Activated CD8-positive, alpha-beta memory T cell treated with anti-CD3 and anti-CD28 coated beads, Interleukin-2, amount 10 ng/mL, durations not matched to agents 7 days and 5 days (primary cell): ENCODE measurements at regions not wholly inside any gene's neighbourhood (a gene's known extent, or its start where the extent isn't known, plus 50 kb on each side); places are given as distances from the start of the nearest gene placed in this dataset.

Source experiments
- ATAC-seq: fragments of 150-1000 bp; cut with Tn5 transposase; one replicate; pipeline ENCODE4 v1.10.0; 2021; ENCODE audit warnings: moderate library complexity
- CTCF ChIA-PET: fragments of 350-600 bp; sonication (Branson Sonifier 250); formaldehyde crosslinking; loops from one replicate; lab custom pipeline; 2021; ENCODE audit warnings: antibody characterized with exemption; lab: Charles Lee
- DNase-seq: peaks from one replicate; pipeline ENCODE4 v3.0.0-alpha.2; 2020
- H3K27ac Mint-ChIP-seq: one replicate; pipeline ENCODE4 v1.8.0; 2021; ENCODE audit warnings: mild to moderate bottlenecking, mixed read lengths
- H3K27me3 Mint-ChIP-seq: one replicate; pipeline ENCODE4 v1.8.0; 2021; ENCODE audit warnings: mixed read lengths
- H3K36me3 Mint-ChIP-seq: one replicate; pipeline ENCODE4 v1.8.0; 2021; ENCODE audit warnings: mild to moderate bottlenecking, mixed read lengths
- H3K4me1 Mint-ChIP-seq: one replicate; pipeline ENCODE4 v1.8.0; 2021; ENCODE audit warnings: mixed read lengths
- H3K4me3 Mint-ChIP-seq: one replicate; pipeline ENCODE4 v1.8.0; 2021; ENCODE audit warnings: mild to moderate bottlenecking, moderate library complexity, mixed read lengths
- H3K9me3 Mint-ChIP-seq: one replicate; pipeline ENCODE4 v1.8.0; 2022; ENCODE audit warnings: low read depth, mixed read lengths

GRCh38 chr2:120545521-120546047 lies 190.1 kb upstream of the GLI2 start:
- H3K36me3 Mint-ChIP-seq, result no peaks in the 10 kb centered on the region
- no peaks in the 10 kb centered on the region for H3K4me1 Mint-ChIP-seq
- DNase-seq (no peak), ATAC-seq (no peak)
- H3K9me3 Mint-ChIP-seq, result no peaks in the 10 kb centered on the region
- no peak overlapping the region for H3K27ac Mint-ChIP-seq
- H3K4me3 Mint-ChIP-seq, result no peak overlapping the region
- CTCF ChIA-PET, result no interaction called here
- peaks cover 3% of the 10 kb centered on the region for H3K27me3 Mint-ChIP-seq

- DNase-seq (no peak), ATAC-seq (no peak)
- CTCF ChIA-PET, result no interaction called here
- H3K27ac Mint-ChIP-seq, result no peak overlapping the region
- no peaks in the 10 kb centered on the region for H3K9me3 Mint-ChIP-seq
- H3K4me1 Mint-ChIP-seq, result no peaks in the 10 kb centered on the region
- no peaks in the 10 kb centered on the region for H3K36me3 Mint-ChIP-seq
- H3K27me3 Mint-ChIP-seq, result peaks cover 3% of the 10 kb centered on the region
- no peak overlapping the region for H3K4me3 Mint-ChIP-seq
Measured at GRCh38 chr2:120546048-120546864, 189.4 kb upstream of the GLI2 start.

- ATAC-seq, result no peak
- Mint-ChIP-seq H3K27me3 (peaks cover 5% of the 10 kb centered on the region), H3K4me1 (no peaks in the 10 kb centered on the region), H3K36me3 (no peaks in the 10 kb centered on the region), H3K9me3 (no peaks in the 10 kb centered on the region), H3K27ac (no peak overlapping the region), H3K4me3 (no peak overlapping the region)
- CTCF ChIA-PET, result no interaction called here
- DNase-seq, result no peak
Measured at GRCh38 chr2:120546865-120547390, 188.7 kb upstream of the GLI2 start.

DNA sequence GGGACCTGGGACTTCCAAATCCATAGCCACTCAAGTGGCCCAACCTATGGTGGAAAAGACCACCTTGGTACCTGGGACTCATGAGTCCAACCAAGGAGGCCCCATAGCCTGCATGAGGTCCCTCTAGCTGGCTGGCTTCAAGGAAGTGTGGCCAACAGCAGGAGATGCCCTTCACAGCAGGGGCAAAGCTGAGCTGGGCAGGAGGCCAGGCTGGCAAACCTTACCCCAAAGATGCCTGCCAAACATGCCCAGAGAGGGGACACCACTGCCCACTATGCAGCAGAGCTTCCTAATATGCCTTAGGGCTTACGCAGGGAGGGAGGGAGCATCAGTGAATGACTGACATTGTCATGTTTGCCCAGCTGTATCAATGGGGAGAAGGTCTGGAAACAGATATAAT lies 188.0 kb upstream of the GLI2 start:
- no peak for ATAC-seq
- H3K4me3 Mint-ChIP-seq, result no peak overlapping the region

GRCh38 chr2:120548627-120549608 lies 186.8 kb upstream of the GLI2 start:
- Mint-ChIP-seq H3K27me3 (peaks cover 2% of the 10 kb centered on the region), H3K27ac (no peak overlapping the region), H3K4me1 (no peaks in the 10 kb centered on the region), H3K4me3 (no peak overlapping the region), H3K9me3 (no peaks in the 10 kb centered on the region), H3K36me3 (no peaks in the 10 kb centered on the region)
- no peak for DNase-seq
- no peak for ATAC-seq
- CTCF ChIA-PET, result no interaction called here

More for the DNA sequence above, 188.0 kb upstream of the GLI2 start:
- peaks cover 2% of the 10 kb centered on the region for H3K27me3 Mint-ChIP-seq
- CTCF ChIA-PET, result no interaction called here
- H3K27ac Mint-ChIP-seq, result no peak overlapping the region
- no peak for DNase-seq
- no peaks in the 10 kb centered on the region for H3K9me3 Mint-ChIP-seq
- no peaks in the 10 kb centered on the region for H3K36me3 Mint-ChIP-seq
- no peaks in the 10 kb centered on the region for H3K4me1 Mint-ChIP-seq

DNA sequence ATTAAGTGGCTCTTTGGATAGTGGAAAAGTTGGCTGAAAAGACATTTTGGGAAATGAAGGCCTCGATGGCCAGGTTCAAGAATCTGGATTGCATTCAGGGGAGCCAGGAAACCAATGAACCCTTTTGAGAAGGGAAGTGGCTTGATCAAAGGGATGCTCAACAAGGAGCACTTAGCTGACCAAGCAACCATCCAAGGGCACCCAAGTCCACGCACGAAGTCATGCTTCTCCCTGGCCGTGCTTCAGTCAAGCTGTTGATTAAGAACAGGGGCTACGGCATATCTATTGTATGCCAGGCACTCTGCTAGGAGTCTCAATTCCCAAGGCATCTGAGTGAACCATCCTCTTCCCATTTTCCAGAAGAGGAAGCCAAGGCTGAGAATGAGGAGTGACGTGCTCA lies 185.8 kb upstream of the GLI2 start:
- Mint-ChIP-seq H3K9me3 (no peaks in the 10 kb centered on the region), H3K27me3 (peaks cover 2% of the 10 kb centered on the region), H3K4me3 (no peak overlapping the region), H3K4me1 (no peaks in the 10 kb centered on the region), H3K27ac (no peak overlapping the region), H3K36me3 (no peaks in the 10 kb centered on the region)
- CTCF ChIA-PET, result no interaction called here
- ATAC-seq (no peak), DNase-seq (no peak)

GRCh38 chr2:120550282-120550681 lies 185.4 kb upstream of the GLI2 start:
- Mint-ChIP-seq H3K4me1 (no peaks in the 10 kb centered on the region), H3K36me3 (no peaks in the 10 kb centered on the region), H3K27me3 (peaks cover 2% of the 10 kb centered on the region), H3K27ac (no peak overlapping the region), H3K4me3 (no peak overlapping the region), H3K9me3 (no peaks in the 10 kb centered on the region)
- ATAC-seq, result no peak
- no peak for DNase-seq
- CTCF ChIA-PET, result no interaction called here

DNA sequence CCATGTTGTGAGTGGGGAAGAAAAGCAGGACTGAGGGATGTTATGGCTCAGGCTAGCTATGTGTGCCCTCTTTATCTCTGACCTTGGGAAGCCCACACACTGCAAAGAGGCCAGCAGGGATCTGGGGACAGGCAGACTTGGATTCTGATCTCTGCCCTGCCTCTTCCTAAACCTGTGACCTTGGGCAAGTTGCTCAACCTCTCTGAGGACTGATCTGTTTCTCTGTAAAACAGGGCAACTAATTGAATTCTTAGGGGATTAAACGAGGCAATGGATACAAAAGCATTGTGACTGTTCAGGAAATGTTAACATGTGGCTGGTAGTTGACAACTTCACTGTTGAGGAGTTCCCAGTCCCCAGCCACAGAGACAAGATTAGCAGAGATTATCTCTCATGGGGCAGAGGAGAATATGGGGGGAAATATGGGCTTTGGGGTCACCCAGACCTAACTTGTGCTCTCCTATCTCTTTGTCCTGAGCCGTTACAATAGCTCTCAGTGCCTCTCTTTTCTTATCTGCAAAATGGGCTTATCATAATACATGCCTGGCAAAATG lies 184.7 kb upstream of the GLI2 start:
- peaks cover 2% of the 10 kb centered on the region for H3K27me3 Mint-ChIP-seq
- DNase-seq (no peak), ATAC-seq (no peak)
- H3K4me1 Mint-ChIP-seq, result no peaks in the 10 kb centered on the region
- no peak overlapping the region for H3K4me3 Mint-ChIP-seq
- no peaks in the 10 kb centered on the region for H3K9me3 Mint-ChIP-seq
- no peaks in the 10 kb centered on the region for H3K36me3 Mint-ChIP-seq
- no peak overlapping the region for H3K27ac Mint-ChIP-seq
- CTCF ChIA-PET, result no interaction called here

- no peak overlapping the region for H3K27ac Mint-ChIP-seq
- H3K36me3 Mint-ChIP-seq, result no peaks in the 10 kb centered on the region
- ATAC-seq, result no peak
- H3K4me1 Mint-ChIP-seq, result no peaks in the 10 kb centered on the region
- no peak overlapping the region for H3K4me3 Mint-ChIP-seq
- DNase-seq, result no peak
- peaks cover 2% of the 10 kb centered on the region for H3K27me3 Mint-ChIP-seq
- CTCF ChIA-PET, result interaction anchor here (2.5 kb wide), 1 partner anchor 208 kb away, joined by 7 read pairs; no protein-coding TSS in a partner anchor
- H3K9me3 Mint-ChIP-seq, result no peaks in the 10 kb centered on the region
Measured at GRCh38 chr2:120551522-120551921, 184.1 kb upstream of the GLI2 start.

DNA sequence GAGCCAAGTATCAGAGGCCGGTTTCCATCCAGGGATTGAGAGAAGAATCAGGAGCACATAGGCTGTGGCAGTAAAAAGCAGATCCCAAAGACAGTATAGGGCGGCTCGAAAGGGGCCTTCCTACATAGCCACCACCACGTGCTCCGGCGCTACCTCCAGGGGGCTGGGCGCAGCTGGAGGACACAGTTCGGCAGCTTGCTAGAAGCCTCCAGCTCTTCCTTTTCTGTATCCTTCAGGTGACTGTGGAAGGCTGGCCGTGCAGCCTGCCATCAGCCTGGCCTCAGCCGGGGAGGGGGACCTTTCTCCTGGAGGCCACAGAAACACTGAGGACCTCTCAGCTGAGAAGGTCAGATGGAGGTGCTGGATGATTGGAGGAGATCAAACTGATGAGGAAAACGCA lies 183.6 kb upstream of the GLI2 start:
- no peaks in the 10 kb centered on the region for H3K36me3 Mint-ChIP-seq
- H3K9me3 Mint-ChIP-seq, result no peaks in the 10 kb centered on the region
- no peak overlapping the region for H3K4me3 Mint-ChIP-seq
- H3K27me3 Mint-ChIP-seq, result peaks cover 2% of the 10 kb centered on the region
- DNase-seq (no peak), ATAC-seq (no peak)
- no peak overlapping the region for H3K27ac Mint-ChIP-seq
- CTCF ChIA-PET, result interaction anchor here (2.5 kb wide), 1 partner anchor 209 kb away, joined by 7 read pairs; no protein-coding TSS in a partner anchor
- H3K4me1 Mint-ChIP-seq, result no peaks in the 10 kb centered on the region

GRCh38 chr2:120552800-120553481 lies 182.7 kb upstream of the GLI2 start:
- Mint-ChIP-seq H3K27ac (no peak overlapping the region), H3K4me1 (no peaks in the 10 kb centered on the region), H3K27me3 (peaks cover 2% of the 10 kb centered on the region), H3K36me3 (no peaks in the 10 kb centered on the region), H3K9me3 (no peaks in the 10 kb centered on the region), H3K4me3 (no peak overlapping the region)
- DNase-seq, result peak; percentile 48
- peak; percentile 39 for ATAC-seq
- CTCF ChIA-PET, result interaction anchor here (0.7 to 2.5 kb wide), 3 partner anchors 10 to 210 kb away, joined by 4 to 7 read pairs (median 4); no protein-coding TSS in a partner anchor

DNA sequence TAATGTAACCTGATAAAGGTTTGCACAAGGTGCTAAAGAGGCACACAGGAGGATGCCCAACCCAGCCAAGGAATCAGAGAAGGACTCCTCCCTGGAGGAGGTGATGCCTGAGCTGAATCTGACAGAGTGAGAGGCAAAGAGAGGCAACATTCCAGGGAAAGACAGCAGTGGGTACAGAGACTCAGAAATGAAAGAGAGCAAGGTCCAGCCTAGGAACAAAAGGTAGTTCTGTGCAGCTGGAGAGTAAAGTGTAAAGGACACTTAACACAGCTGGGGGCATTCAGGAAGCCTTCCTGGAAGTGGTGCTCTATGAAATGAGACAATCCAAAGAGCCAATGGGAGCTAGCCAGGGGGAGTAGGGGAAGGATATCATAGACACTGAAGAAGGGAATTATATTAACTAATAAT lies 181.0 kb upstream of the GLI2 start:
- Mint-ChIP-seq H3K27me3 (peaks cover 2% of the 10 kb centered on the region), H3K36me3 (no peaks in the 10 kb centered on the region), H3K4me3 (no peak overlapping the region), H3K27ac (no peak overlapping the region), H3K9me3 (no peaks in the 10 kb centered on the region), H3K4me1 (no peaks in the 10 kb centered on the region)
- CTCF ChIA-PET, result no interaction called here
- ATAC-seq, result no peak
- no peak for DNase-seq
